ENCODE measurements at regions not wholly inside any gene's neighbourhood (a gene's known extent, or its start where the extent isn't known, plus 50 kb on each side); places are given as distances from the start of the nearest gene placed in this dataset.

- ChIA-PET CTCF (ENCODE audit: unreplicated experiment) (no interaction called here), POLR2A (interaction anchor here (1.6 kb wide), 1 partner anchor 31 kb away, joined by 3 read pairs; no protein-coding TSS in a partner anchor)
- H3K9me2 ChIP-seq (ENCODE audit: insufficient read depth, low read length) = no peaks in the 10 kb centered on the region
- no peak overlapping the region for H2AFZ ChIP-seq (ENCODE audit: low read length)
- H3K4me3 ChIP-seq (ENCODE audit: low read depth, low read length, poor library complexity, severe bottlenecking) = no peak overlapping the region
- H3K27ac ChIP-seq (ENCODE audit: low read depth, low read length, poor library complexity, severe bottlenecking) = no peak overlapping the region
- BruUV-seq (replicated peaks) = no TSS peak
- no peaks in the 10 kb centered on the region for H4K20me1 ChIP-seq (ENCODE audit: insufficient read depth, low read length)
- TF ChIP-seq CTCF (conservative IDR thresholded peaks at IDR 0.05; ENCODE audit: low read length) (no peak), EZH2phosphoT487 (IDR thresholded peaks at IDR 0.05; ENCODE audit: borderline replicate concordance, low read depth, low read length) (no peak)
- H3K36me3 ChIP-seq (ENCODE audit: insufficient read depth, low read length) = no peaks in the 10 kb centered on the region
- DNase-seq (ENCODE audit: low spot score) = no peak
- no peak overlapping the region for H3K4me2 ChIP-seq (ENCODE audit: low read length)
- H3K79me2 ChIP-seq (ENCODE audit: insufficient read depth, low read depth, low read length) = no peaks in the 10 kb centered on the region
- H3K4me1 ChIP-seq (ENCODE audit: insufficient read depth, low read length, poor library complexity, severe bottlenecking) = no peaks in the 10 kb centered on the region
- no peaks in the 10 kb centered on the region for H3K9me3 ChIP-seq (ENCODE audit: low read length)
- intact Hi-C loops (cut with micrococcal nuclease; ENCODE audit: unreplicated experiment) = no loop called here
Observed at GRCh38 chr20:59448851-59449444, 148.5 kb downstream of the EDN3 start.

- H3K36me3 ChIP-seq (ENCODE audit: insufficient read depth, low read length) = no peaks in the 10 kb centered on the region
- H3K4me1 ChIP-seq (ENCODE audit: insufficient read depth, low read length, poor library complexity, severe bottlenecking) = no peaks in the 10 kb centered on the region
- no peak overlapping the region for H3K4me2 ChIP-seq (ENCODE audit: low read length)
- TF ChIP-seq EZH2phosphoT487 (IDR thresholded peaks at IDR 0.05; ENCODE audit: borderline replicate concordance, low read depth, low read length) (no peak), CTCF (conservative IDR thresholded peaks at IDR 0.05; ENCODE audit: low read length) (no peak)
- DNase-seq (ENCODE audit: low spot score) = no peak
- no peaks in the 10 kb centered on the region for H3K79me2 ChIP-seq (ENCODE audit: insufficient read depth, low read depth, low read length)
- no peak overlapping the region for H2AFZ ChIP-seq (ENCODE audit: low read length)
- H3K27ac ChIP-seq (ENCODE audit: low read depth, low read length, poor library complexity, severe bottlenecking) = no peak overlapping the region
- no peaks in the 10 kb centered on the region for H4K20me1 ChIP-seq (ENCODE audit: insufficient read depth, low read length)
- ChIA-PET POLR2A (no interaction called here), CTCF (ENCODE audit: unreplicated experiment) (no interaction called here)
- H3K9me3 ChIP-seq (ENCODE audit: low read length) = no peaks in the 10 kb centered on the region
- no peaks in the 10 kb centered on the region for H3K9me2 ChIP-seq (ENCODE audit: insufficient read depth, low read length)
- intact Hi-C loops (cut with micrococcal nuclease; ENCODE audit: unreplicated experiment) = no loop called here
- no TSS peak for BruUV-seq (replicated peaks)
- no peak overlapping the region for H3K4me3 ChIP-seq (ENCODE audit: low read depth, low read length, poor library complexity, severe bottlenecking)
Observed at GRCh38 chr20:59451066-59451630, 150.7 kb downstream of the EDN3 start.

GRCh38 chr20:59451641-59452040, 151.2 kb downstream of the EDN3 start:
- ChIA-PET POLR2A (no interaction called here), CTCF (ENCODE audit: unreplicated experiment) (no interaction called here)
- H2AFZ ChIP-seq (ENCODE audit: low read length) = no peak overlapping the region
- TF ChIP-seq EZH2phosphoT487 (IDR thresholded peaks at IDR 0.05; ENCODE audit: borderline replicate concordance, low read depth, low read length) = no peak
- TF ChIP-seq CTCF (conservative IDR thresholded peaks at IDR 0.05; ENCODE audit: low read length) = no peak
- no peaks in the 10 kb centered on the region for H3K9me2 ChIP-seq (ENCODE audit: insufficient read depth, low read length)
- H3K9me3 ChIP-seq (ENCODE audit: low read length) = no peaks in the 10 kb centered on the region
- no peaks in the 10 kb centered on the region for H3K4me1 ChIP-seq (ENCODE audit: insufficient read depth, low read length, poor library complexity, severe bottlenecking)
- intact Hi-C loops (cut with micrococcal nuclease; ENCODE audit: unreplicated experiment) = no loop called here
- no peak for DNase-seq (ENCODE audit: low spot score)
- BruUV-seq (replicated peaks) = no TSS peak
- no peaks in the 10 kb centered on the region for H3K79me2 ChIP-seq (ENCODE audit: insufficient read depth, low read depth, low read length)
- H4K20me1 ChIP-seq (ENCODE audit: insufficient read depth, low read length) = no peaks in the 10 kb centered on the region
- H3K4me2 ChIP-seq (ENCODE audit: low read length) = no peak overlapping the region
- no peak overlapping the region for H3K4me3 ChIP-seq (ENCODE audit: low read depth, low read length, poor library complexity, severe bottlenecking)
- H3K36me3 ChIP-seq (ENCODE audit: insufficient read depth, low read length) = no peaks in the 10 kb centered on the region
- no peak overlapping the region for H3K27ac ChIP-seq (ENCODE audit: low read depth, low read length, poor library complexity, severe bottlenecking)

All from OCI-LY7 (cell line).